G401 (cell line): ENCODE measurements at regions not wholly inside any gene's neighbourhood (a gene's known extent, or its start where the extent isn't known, plus 50 kb on each side); places are given as distances from the start of the nearest gene placed in this dataset.

Experiments used
- DNase-seq: peaks from one replicate; pipeline ENCODE4 v3.0.0-alpha.2; 2015; ENCODE audit warnings: low spot score
- in situ Hi-C: cut with HindIII; loops from 2 replicates; pipeline ENCODE4 v1.10.0; 2016; ENCODE audit warnings: low sequenced_read_pairs, mixed read lengths

- in situ Hi-C loops, result no loop called here
- DNase-seq, result no peak
These were observed 221.5 kb downstream of the INHBA start for GRCh38 chr7:41481353-41481752.

GRCh38 chr7:41478187-41478586 lies 224.7 kb downstream of the INHBA start:
- in situ Hi-C loops, result no loop called here
- DNase-seq, result no peak

- in situ Hi-C loops, result no loop called here
- no peak for DNase-seq
These were observed 226.5 kb downstream of the INHBA start for GRCh38 chr7:41476460-41476803.

GRCh38 chr7:41475801-41476459 lies 227.0 kb downstream of the INHBA start:
- DNase-seq, result no peak
- in situ Hi-C loops, result no loop called here

- in situ Hi-C loops, result no loop called here
- DNase-seq, result no peak
These were observed 230.3 kb downstream of the INHBA start for GRCh38 chr7:41472427-41473125.

- no peak for DNase-seq
- in situ Hi-C loops, result no loop called here
These were observed 232.8 kb downstream of the INHBA start for GRCh38 chr7:41470081-41470480.

- in situ Hi-C loops, result no loop called here
- DNase-seq, result no peak
These were observed 235.3 kb downstream of the INHBA start for GRCh38 chr7:41467596-41467995.

GRCh38 chr7:41466760-41467384 lies 236.0 kb downstream of the INHBA start:
- in situ Hi-C loops, result no loop called here
- no peak for DNase-seq

GRCh38 chr7:41465571-41465970 lies 237.3 kb downstream of the INHBA start:
- in situ Hi-C loops, result no loop called here

GRCh38 chr7:41463770-41464470 lies 239.0 kb downstream of the INHBA start:
- in situ Hi-C loops, result no loop called here
- DNase-seq, result no peak

More at GRCh38 chr7:41465571-41465970, 237.3 kb downstream of the INHBA start:
- no peak for DNase-seq

GRCh38 chr7:41459623-41460261 lies 243.1 kb downstream of the INHBA start:
- no peak for DNase-seq

GRCh38 chr7:41459183-41459582 lies 243.7 kb downstream of the INHBA start:
- no peak for DNase-seq
- in situ Hi-C loops, result no loop called here

More at GRCh38 chr7:41459623-41460261, 243.1 kb downstream of the INHBA start:
- in situ Hi-C loops, result no loop called here

GRCh38 chr7:41457832-41458437 lies 245.0 kb downstream of the INHBA start:
- in situ Hi-C loops, result no loop called here
- no peak for DNase-seq

- in situ Hi-C loops, result no loop called here
- DNase-seq, result no peak
These were observed 251.1 kb downstream of the INHBA start for GRCh38 chr7:41451826-41452225.

- in situ Hi-C loops, result no loop called here
- DNase-seq, result no peak
These were observed 253.2 kb downstream of the INHBA start for GRCh38 chr7:41449694-41450093.

GRCh38 chr7:41449286-41449685 lies 253.6 kb downstream of the INHBA start:
- in situ Hi-C loops, result no loop called here
- DNase-seq, result no peak

GRCh38 chr7:41448104-41448503 lies 254.8 kb downstream of the INHBA start:
- in situ Hi-C loops, result no loop called here
- no peak for DNase-seq

- DNase-seq, result no peak
- in situ Hi-C loops, result no loop called here
These were observed 255.3 kb downstream of the INHBA start for GRCh38 chr7:41447450-41448042.
